ENCODE measurements at regions not wholly inside any gene's neighbourhood (a gene's known extent, or its start where the extent isn't known, plus 50 kb on each side); places are given as distances from the start of the nearest gene placed in this dataset.

GRCh38 chr21:29236201-29236600, 62.5 kb upstream of the BACH1 start:
- no peak for TF ChIP-seq POLR2A (IDR thresholded peaks at IDR 0.05; ENCODE audit: extremely low read depth, insufficient read length)
- no peak for TF ChIP-seq CTCF (IDR thresholded peaks at IDR 0.05; ENCODE audit: low read depth, low read length)
- TF ChIP-seq MAX (IDR thresholded peaks at IDR 0.05; ENCODE audit: low read depth, low read length): no peak
